ENCODE measurements at regions not wholly inside any gene's neighbourhood (a gene's known extent, or its start where the extent isn't known, plus 50 kb on each side); places are given as distances from the start of the nearest gene placed in this dataset.
"Not testable (repeated sequence)": the region's sequence is repeated elsewhere in the genome, so short reads cannot be mapped to it uniquely, and the experiment has no call there.

DNA sequence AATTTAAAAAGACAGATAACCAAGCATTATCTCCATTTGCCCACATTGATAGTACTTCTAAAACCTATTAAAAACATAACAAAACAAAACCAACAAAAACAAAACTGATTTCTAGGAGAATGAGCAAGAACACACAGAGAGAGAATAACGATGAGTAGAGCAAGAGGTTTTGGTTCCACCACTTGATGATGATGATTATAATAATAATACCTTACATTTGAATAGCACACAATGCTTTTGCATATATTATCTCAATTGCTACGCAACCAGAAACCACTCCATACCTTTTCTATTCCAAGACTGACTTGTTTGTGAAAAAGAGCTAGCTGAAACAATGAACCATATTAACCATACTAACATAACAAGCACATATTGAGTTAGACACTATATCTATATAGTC, 1090.9 kb downstream of the SH3BGRL start:
- in situ Hi-C loops (cut with HindIII; ENCODE audit: low pct_unique_long_range_greater_than_20kb, low sequenced_read_pairs): no loop called here
- no peak for DNase-seq (ENCODE audit: low read depth)

DNA sequence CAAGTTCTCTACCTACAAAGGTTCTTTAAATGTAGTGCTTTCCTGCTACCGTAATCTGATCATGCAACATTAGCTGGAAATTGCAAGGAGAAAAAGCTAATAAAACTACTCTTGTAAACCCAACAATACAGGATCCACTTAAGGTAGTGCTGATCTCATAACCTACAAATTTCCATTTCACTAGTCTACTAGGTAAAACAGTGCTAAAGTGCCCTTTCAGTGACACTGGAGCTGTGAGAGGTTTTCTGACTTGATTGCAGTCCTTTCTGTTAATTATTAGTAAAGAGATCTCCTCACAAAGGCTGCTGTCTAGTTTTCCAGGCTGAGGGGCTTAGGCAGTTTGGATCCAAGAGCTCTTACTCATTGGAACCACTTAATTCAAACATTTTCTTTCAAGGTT, 1118.7 kb downstream of the SH3BGRL start:
- DNase-seq (ENCODE audit: low read depth): peak; percentile 1
- in situ Hi-C loops (cut with HindIII; ENCODE audit: low pct_unique_long_range_greater_than_20kb, low sequenced_read_pairs): no loop called here

DNA sequence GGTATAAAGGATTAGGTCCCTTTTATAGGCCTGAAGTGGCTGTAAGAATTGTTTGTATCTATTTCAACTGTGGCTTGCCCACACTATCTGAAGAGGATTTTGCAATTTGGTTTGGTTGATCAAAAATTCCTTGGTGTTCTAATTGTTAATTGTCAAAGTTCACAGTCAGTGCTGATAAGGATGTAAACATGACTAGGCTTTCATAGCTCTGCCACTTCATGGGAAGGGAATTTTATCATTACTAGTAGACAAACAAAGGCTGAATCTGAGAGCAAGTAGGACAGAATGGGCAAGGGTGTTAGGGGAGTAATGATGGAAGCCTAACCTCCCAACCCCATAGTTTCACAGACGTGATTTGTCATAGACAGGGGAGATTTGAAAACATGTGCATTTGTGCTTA, 1131.7 kb downstream of the SH3BGRL start:
- in situ Hi-C loops (cut with HindIII; ENCODE audit: low pct_unique_long_range_greater_than_20kb, low sequenced_read_pairs): no loop called here

DNA sequence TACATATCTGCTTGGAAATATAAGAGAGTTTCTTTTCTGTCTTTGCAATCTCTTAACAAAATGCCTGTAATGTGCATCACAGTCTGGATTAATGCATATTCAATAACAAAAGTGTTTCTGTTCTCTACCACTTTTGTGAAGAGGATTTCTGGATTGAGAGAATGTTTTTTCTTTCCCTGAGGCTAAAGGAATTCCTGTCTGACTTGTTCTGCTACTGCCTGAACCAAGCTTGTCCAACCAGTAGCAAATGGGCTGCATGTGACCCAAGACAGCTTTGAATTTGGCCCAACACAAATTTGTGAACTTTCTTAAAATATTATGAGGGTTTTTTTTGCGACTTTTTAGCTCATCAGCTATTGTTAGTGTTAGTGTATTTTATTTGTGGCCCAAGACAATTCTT, 1133.9 kb downstream of the SH3BGRL start:
- DNase-seq (ENCODE audit: low read depth): no peak
- in situ Hi-C loops (cut with HindIII; ENCODE audit: low pct_unique_long_range_greater_than_20kb, low sequenced_read_pairs): no loop called here

More for the DNA sequence above, 1131.7 kb downstream of the SH3BGRL start:
- no peak for DNase-seq (ENCODE audit: low read depth)

DNA sequence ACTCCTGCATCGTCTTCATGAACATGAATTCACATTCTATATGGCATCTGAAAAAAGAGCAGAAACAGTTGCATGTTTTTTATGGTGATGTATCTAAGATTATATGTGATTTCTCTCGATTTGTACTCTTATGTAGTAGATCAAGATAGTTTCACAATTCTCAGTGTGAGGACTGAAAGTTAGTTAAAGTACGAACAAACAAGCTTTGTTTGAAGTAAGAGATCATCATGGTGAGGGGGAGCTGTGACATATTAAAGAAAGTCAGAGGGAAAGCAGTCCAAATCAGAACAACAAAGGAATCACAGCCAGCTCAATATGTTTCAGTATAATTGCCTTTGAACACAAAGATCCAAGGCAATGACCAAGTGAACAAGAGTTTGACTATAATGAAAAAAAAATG, 1140.6 kb downstream of the SH3BGRL start:
- in situ Hi-C loops (cut with HindIII; ENCODE audit: low pct_unique_long_range_greater_than_20kb, low sequenced_read_pairs): no loop called here
- DNase-seq (ENCODE audit: low read depth): no peak

DNA sequence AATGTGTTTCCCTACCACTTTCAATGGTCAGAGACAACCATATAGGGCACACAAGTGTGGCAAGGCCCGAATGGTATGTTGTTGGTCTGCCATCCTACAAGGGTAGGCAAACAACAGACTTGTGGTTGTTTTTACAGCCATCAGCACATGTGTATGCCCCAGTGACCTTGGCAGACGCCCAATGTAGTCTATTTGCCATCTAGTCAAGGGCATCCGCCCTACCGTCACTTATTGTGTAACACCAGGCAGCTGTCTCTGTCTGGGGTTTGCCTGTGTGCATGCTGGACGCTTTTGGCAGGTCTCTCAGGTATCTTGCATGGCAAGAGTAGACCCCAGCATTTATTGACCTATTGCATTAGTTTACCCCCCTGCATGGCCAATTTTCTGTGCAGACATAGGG, 1145.5 kb upstream of the POU3F4 start:
- DNase-seq (ENCODE audit: low read depth): no peak
- in situ Hi-C loops (cut with HindIII; ENCODE audit: low pct_unique_long_range_greater_than_20kb, low sequenced_read_pairs): no loop called here

DNA sequence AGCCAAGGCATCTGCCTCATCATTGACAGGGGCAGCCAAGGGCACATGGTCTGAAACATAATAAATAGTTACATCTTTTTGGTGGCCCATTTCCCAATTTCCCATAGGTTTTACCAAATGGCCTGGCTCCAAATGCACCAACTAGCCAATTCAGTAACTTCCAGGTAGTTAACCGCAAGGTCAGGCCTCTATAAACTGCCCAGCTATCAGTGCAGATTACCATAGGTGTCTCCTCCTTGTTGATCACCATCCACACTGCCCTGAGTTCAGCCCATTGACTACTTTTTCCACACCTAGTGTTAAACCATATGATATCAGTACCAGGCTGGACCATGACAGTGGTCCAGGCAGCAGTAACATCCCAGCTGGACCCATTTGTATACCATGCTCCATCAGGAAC, 1145.1 kb upstream of the POU3F4 start:
- DNase-seq (ENCODE audit: low read depth): no peak
- in situ Hi-C loops (cut with HindIII; ENCODE audit: low pct_unique_long_range_greater_than_20kb, low sequenced_read_pairs): no loop called here

DNA sequence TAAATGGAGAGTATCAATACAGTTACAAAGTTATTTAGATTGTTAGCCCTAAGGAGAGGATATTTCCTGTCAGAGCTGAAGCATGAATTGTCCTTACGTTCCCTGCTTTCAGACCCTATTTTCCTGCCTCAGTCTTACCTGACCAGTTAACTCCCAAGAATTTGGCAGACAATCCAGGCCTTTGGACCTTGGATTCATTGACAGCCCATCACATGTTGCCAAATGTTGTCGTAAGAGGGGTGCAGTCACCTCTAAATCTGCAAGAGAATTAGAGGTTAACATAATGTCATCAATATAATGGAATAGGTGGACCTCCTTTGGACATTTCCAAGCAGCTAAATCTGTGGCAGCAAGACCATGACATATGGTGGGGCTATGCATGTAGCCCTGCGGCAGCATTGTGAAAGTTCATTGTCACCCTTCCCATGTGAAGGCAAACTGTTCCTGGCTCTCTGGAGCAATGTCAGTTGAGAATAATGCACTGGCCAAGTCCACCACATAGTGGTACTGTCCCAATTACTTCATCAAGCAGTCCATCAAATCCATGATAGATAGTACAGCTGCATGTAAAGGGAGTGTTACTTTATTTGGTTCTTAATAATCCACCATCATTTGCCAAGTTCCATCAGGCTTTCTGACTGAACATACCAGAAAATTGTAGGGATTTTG, 1137.0 kb upstream of the POU3F4 start:
- DNase-seq (ENCODE audit: low read depth): no peak
- in situ Hi-C loops (cut with HindIII; ENCODE audit: low pct_unique_long_range_greater_than_20kb, low sequenced_read_pairs): no loop called here

DNA sequence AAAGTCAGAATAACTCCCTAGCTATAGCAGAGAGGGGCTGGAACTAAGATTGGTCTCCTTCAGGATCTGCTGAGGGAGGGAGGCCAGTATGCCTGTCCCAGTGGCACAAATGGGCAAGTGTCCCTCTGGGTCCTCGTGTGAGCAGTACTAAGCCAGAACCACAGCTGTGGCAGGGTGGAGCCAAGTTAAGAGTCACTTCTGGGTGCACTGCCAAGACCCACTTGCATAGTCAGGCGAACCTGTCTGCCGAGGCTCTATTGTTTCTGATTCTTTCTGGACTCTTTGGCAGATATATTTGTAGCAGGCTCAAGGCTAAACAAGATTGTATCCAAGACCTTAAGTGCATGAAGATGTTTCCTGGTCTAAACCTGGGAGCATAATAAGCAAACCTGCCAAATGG, 1123.7 kb upstream of the POU3F4 start:
- in situ Hi-C loops (cut with HindIII; ENCODE audit: low pct_unique_long_range_greater_than_20kb, low sequenced_read_pairs): no loop called here
- no peak for DNase-seq (ENCODE audit: low read depth)

DNA sequence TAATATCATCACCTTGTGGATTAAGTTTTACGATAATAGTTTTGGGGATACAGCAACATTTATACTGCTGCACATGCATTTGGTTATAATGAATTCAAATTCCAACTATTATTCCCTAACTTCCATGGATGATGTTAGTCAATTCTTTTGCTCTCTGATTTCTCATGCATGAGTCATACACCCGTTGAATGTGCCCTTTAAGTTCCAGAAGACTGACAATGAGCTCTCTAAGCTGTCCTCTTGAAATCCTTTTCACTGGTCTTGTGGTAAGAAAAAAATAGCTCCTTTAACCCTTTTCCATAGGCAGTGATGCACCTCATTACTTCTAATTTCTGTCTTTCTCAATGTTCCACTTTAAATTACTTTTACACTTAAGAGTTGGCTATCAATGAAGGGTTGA, 1095.2 kb upstream of the POU3F4 start:
- in situ Hi-C loops (cut with HindIII; ENCODE audit: low pct_unique_long_range_greater_than_20kb, low sequenced_read_pairs): no loop called here

DNA sequence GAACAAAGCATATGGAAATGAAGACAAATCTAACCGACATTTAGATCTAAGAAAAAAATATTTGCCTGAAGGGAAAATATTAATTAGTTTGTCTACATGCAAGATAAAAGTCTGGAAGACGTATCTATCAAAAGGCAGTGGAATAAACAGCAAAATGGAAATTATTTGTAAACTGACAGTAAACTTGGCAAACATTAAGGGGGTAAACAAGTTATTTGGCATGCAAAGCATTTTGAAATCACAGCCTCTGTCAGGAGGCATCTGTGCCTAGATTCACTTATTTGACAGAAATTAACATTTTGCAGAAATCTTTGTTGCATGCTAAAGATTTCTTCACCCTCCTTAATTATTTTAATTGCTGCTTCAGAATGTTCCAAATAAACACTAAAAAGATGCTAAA, 1065.8 kb upstream of the POU3F4 start:
- in situ Hi-C loops (cut with HindIII; ENCODE audit: low pct_unique_long_range_greater_than_20kb, low sequenced_read_pairs): no loop called here

More for the DNA sequence above, 1095.2 kb upstream of the POU3F4 start:
- DNase-seq (ENCODE audit: low read depth): no peak

DNA sequence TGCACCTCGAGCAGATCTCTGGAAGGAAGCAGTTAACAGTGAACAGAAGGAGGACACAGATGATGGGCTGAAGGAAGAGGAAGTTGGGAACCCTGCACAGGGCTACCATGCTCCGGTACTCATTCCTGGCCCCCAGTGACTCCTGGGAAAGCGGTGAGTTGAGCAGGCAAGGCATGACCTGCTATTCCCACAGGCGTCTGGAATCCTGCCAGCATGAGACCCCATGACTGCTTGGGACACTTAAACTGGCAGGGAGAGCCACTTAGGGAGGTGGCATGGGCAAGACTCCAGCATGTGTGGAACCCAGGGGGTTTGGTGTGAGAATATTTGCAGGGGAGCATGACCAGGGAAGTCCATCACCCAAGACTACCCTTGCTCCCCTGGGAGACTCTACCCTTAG, 1056.4 kb upstream of the POU3F4 start:
- in situ Hi-C loops (cut with HindIII; ENCODE audit: low pct_unique_long_range_greater_than_20kb, low sequenced_read_pairs): no loop called here
- DNase-seq (ENCODE audit: low read depth): no peak

More for the DNA sequence above, 1065.8 kb upstream of the POU3F4 start:
- no peak for DNase-seq (ENCODE audit: low read depth)

DNA sequence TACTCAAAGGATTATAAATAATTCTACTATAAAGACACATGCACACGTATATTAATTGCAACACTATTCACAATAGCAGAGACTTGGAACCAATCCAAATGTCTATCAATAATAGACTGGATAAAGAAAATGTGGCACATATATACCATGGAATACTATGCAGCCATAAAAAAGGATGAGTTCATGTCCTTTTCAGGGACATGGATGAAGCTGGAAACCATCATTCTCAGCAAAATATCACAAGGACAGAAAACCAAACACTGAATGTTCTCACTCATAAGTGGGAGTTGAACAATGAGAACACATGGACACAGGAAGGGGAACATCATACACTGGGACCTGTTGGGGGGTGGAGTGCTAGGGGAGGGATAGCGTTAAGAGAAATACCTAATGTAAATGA, 1052.2 kb upstream of the POU3F4 start:
- DNase-seq (ENCODE audit: low read depth); in situ Hi-C loops (cut with HindIII; ENCODE audit: low pct_unique_long_range_greater_than_20kb, low sequenced_read_pairs): not testable (repeated sequence)

DNA sequence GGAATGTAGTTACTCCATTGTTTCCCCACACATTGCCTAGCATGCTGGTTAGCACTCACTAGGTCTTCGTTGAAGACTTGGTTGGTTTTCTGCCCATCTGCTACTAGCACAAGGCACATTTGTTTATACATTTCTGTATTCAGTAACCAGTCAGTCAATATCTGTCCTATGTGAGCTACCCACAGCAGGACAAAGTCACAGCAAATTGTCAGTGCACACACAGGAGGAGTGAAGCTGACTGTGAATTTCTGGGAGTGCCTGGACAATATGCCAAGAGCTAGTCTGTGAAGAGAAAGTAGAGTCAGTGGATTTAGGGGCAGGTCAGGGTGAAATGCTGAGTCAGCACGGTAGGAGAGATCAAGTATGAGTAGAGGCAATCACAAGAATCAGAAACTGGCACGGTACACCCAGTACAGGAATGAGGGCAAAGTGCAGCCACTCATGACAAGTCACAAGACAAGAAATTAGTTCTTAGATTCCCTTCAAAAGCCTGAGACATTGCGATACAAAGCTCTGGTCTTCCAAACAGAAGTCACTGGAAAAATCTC, 1049.8 kb upstream of the POU3F4 start:
- DNase-seq (ENCODE audit: low read depth): no peak
- in situ Hi-C loops (cut with HindIII; ENCODE audit: low pct_unique_long_range_greater_than_20kb, low sequenced_read_pairs): no loop called here

DNA sequence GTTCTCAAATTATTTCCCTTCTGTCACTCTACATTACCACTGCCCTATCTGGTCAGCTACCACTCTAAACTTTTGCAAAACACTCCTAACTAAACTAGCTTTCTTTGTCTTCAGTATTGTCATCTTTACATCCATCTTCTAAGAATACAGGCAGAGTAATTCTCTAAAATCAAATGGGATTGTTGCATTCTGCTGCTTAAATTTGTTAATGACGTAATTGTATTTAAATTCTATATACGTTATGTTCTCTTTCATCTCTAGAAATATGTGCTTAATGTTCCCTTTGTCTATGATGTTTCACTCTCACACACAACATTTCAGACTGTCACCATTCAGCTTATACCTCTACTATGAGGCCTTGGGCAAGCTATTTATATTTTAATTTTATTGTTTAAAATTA, 1041.1 kb upstream of the POU3F4 start:
- no peak for DNase-seq (ENCODE audit: low read depth)
- in situ Hi-C loops (cut with HindIII; ENCODE audit: low pct_unique_long_range_greater_than_20kb, low sequenced_read_pairs): no loop called here
